HCT116 (cell line): ENCODE measurements at regions not wholly inside any gene's neighbourhood (a gene's known extent, or its start where the extent isn't known, plus 50 kb on each side); places are given as distances from the start of the nearest gene placed in this dataset.
A peak's percentile ranks its signal among the peaks of the same experiment; 100 is the strongest.

Source experiments
- ATAC-seq: fragments of 200-7000 bp; cut with Tn5 transposase; 2 replicates; pipeline ENCODE4 v1.9.1; 2020; ENCODE audit warnings: mild to moderate bottlenecking, moderate library complexity
- BruUV-seq: library from RNA; stranded (reverse); fragments of 400-500 nt; replicated peaks from 2 replicates; lab custom pipeline; 2021; lab: Mats Ljungman, UMichigan
- CTCF ChIA-PET: fragments of 300-600 bp; sonication (Branson Sonifier 250); formaldehyde crosslinking; loops from one replicate; lab custom pipeline; 2021; ENCODE audit warnings: antibody characterized with exemption; lab: Charles Lee
- POLR2A ChIA-PET: fragments of 300-600, 350-600 bp; sonication (Branson Sonifier 250); formaldehyde crosslinking; loops from one replicate; lab custom pipeline; 2021; ENCODE audit warnings: antibody characterized with exemption; lab: Charles Lee
- RAD21 ChIA-PET, 2 experiments: fragments of 300-600 bp; sonication (Branson Sonifier 250); formaldehyde crosslinking; loops; one replicate each; lab custom pipeline; 2023; ENCODE audit warnings: low total read pairs in 2 of 2; ENCODE audit not compliant: uncharacterized antibody in 2 of 2, unreplicated experiment in 2 of 2, low non-redundant PET in 1 of 2; lab: Charles Lee
- DNase-seq: peaks from one replicate; pipeline ENCODE4 v3.0.0-alpha.2; 2010; ENCODE audit warnings: low read depth, low spot score
- H2AFZ ChIP-seq: fragments of 200-600 bp; shearing (Covaris generic), sonication (generic); 2 replicates; pipeline ENCODE4 v1.6.1; 2017; ENCODE audit warnings: low read depth, mixed run types, mixed read lengths, antibody characterized with exemption, low read length; ENCODE audit not compliant: poor library complexity, severe bottlenecking
- H3K27ac ChIP-seq: 2 replicates; pipeline ENCODE4 v1.5.1; 2012; ENCODE audit warnings: low read depth, low read length
- H3K27me3 ChIP-seq: fragments of 200-600 bp; sonication (generic); 2 replicates; pipeline ENCODE4 v1.6.1; 2016; ENCODE audit warnings: mixed run types, low read length, mixed read lengths; ENCODE audit not compliant: insufficient read depth
- H3K36me3 ChIP-seq, 2 experiments: fragments of 200-500 bp in 1 of 2; fragments of 200-600 bp in 1 of 2; sonication (Bioruptor generic) in 1 of 2; sonication (generic) in 1 of 2; 2 replicates each; pipeline versions ENCODE4 v1.5.1 to v1.6.1; 2014 to 2016; ENCODE audit warnings: low read length in 2 of 2, inconsistent platforms in 1 of 2, mixed read lengths in 1 of 2, mixed run types in 1 of 2; ENCODE audit not compliant: insufficient read depth in 2 of 2, control insufficient read depth in 1 of 2
- H3K4me1 ChIP-seq, 2 experiments: fragments of 200-600 bp in 1 of 2; sonication (generic) in 1 of 2; 2 replicates each; pipeline versions ENCODE4 v1.5.1 to v1.6.1; 2012 to 2017; ENCODE audit warnings: low read length in 2 of 2, inconsistent platforms in 1 of 2, mild to moderate bottlenecking in 1 of 2, mixed read lengths in 1 of 2, mixed run types in 1 of 2, moderate library complexity in 1 of 2; ENCODE audit not compliant: insufficient read depth in 2 of 2, control insufficient read depth in 1 of 2
- H3K4me2 ChIP-seq: fragments of 200-600 bp; sonication (generic); 2 replicates; pipeline ENCODE4 v1.6.1; 2017; ENCODE audit warnings: mixed run types, low read length, mixed read lengths
- H3K4me3 ChIP-seq, 2 experiments: fragments of 200-600 bp in 1 of 2; sonication (generic) in 1 of 2; replicated peaks in 1 of 2; 2 replicates each; pipeline ENCODE4 v1.5.1; 2011 to 2016; ENCODE audit warnings: low read length in 2 of 2, control low read depth in 1 of 2, low read depth in 1 of 2, mild to moderate bottlenecking in 1 of 2, mixed read lengths in 1 of 2, mixed run types in 1 of 2
- H3K79me2 ChIP-seq: fragments of 200-600 bp; sonication (generic); 2 replicates; pipeline ENCODE4 v1.6.1; 2017; ENCODE audit warnings: mild to moderate bottlenecking, mixed run types, low read length, moderate library complexity, mixed read lengths; ENCODE audit not compliant: insufficient read depth
- H3K9ac ChIP-seq: fragments of 200-600 bp; sonication (generic); 2 replicates; pipeline ENCODE4 v1.6.1; 2016; ENCODE audit warnings: low read length, mixed read lengths
- H3K9me2 ChIP-seq: fragments of 200-600 bp; sonication (generic), shearing (Covaris generic); 2 replicates; pipeline ENCODE4 v1.6.1; 2017; ENCODE audit warnings: mixed run types, mild to moderate bottlenecking, moderate library complexity; ENCODE audit not compliant: insufficient read depth
- H3K9me3 ChIP-seq, 2 experiments: fragments of 200-500 bp in 1 of 2; fragments of 200-600 bp in 1 of 2; sonication (Bioruptor generic) in 1 of 2; sonication (generic) in 1 of 2; 2 replicates each; pipeline ENCODE4 v1.6.1; 2014 to 2017; ENCODE audit warnings: low read length in 2 of 2, mixed read lengths in 2 of 2, inconsistent platforms in 1 of 2, low read depth in 1 of 2, mild to moderate bottlenecking in 1 of 2, mixed run types in 1 of 2, moderate library complexity in 1 of 2; ENCODE audit not compliant: control insufficient read depth in 1 of 2, insufficient read depth in 1 of 2
- H4K20me1 ChIP-seq: fragments of 200-600 bp; sonication (generic), shearing (Covaris generic); 2 replicates; pipeline ENCODE4 v1.6.1; 2017; ENCODE audit warnings: mixed run types, mild to moderate bottlenecking, moderate library complexity; ENCODE audit not compliant: insufficient read depth
- ELF1 ChIP-seq: IDR thresholded peaks from 2 replicates; pipeline ENCODE4 v1.6.1; 2012; ENCODE audit warnings: low read depth, borderline replicate concordance
- JUND ChIP-seq: IDR thresholded peaks from 2 replicates; pipeline ENCODE4 v1.6.1; 2012
- POLR2AphosphoS5 ChIP-seq: IDR thresholded peaks from 2 replicates; pipeline ENCODE4 v1.6.1; 2011; ENCODE audit warnings: mild to moderate bottlenecking, low read depth, low read length, moderate library complexity
- intact Hi-C: fragments of 100-400 bp; cut with micrococcal nuclease; formaldehyde crosslinking; loops from 2 replicates; pipeline ENCODE4 v1.10.0; 2022
- TF ChIP-seq, protein P1 (sequence below): IDR thresholded peaks from 2 replicates; pipeline ENCODE4 v1.6.1; 2012; ENCODE audit warnings: low read depth

DNA sequence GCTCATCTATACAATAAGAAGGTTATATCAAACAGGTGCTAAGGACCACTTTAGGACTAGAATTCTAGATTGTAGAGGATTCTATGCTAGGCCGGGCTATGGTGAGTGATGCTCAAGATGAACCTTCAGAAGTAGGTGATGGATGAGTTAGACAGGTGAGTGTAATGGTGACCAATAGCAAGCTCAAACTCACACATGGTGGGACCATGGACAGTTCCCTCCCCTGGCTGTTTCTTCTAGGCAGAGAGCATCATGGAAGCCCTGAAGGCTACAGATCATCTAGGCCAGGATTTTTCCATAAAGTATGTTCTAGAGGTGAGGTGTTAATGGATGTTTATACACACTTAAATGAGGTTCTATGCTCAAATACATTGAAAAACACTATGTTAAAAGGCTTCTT lies 162.2 kb upstream of the WDR11 start:
- no TSS peak for BruUV-seq
- CTCF ChIA-PET, result no interaction called here

DNA sequence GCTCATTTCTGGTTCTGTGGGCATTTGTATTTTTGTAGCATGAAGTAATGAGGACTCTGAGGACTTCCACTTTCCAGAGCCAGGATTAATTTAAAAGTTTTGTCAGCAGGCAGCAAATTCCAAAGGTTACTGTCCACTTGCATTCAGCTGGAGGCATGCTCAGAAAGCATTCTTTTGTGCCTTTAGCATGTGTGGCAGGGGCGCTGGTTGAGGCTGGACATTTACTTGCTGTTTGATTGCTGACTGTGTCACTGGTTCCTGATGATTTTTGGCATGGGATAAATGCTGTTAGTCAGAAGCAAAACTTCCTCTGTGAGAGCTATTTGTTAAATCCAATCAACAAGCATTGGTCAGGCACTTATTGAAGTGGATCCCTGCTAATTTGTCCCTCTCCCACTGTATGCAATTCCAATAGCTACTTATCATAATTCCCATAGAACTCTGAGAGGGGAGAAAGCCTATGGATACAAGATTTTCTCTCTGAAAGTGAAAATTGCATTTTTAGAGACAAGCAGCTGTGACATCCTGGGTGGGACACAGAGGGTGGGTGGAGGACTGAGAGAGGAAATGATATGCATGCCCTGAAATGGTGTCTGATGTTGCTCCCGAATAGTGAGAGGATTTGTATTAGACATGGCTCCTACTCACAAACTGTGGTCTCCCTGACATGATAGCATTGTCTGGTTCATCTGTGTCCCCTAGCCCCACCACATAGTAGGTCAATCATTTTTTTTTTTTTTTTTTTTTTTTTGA lies 161.2 kb upstream of the WDR11 start:
- Histone ChIP-seq H3K9ac (no peak overlapping the region), H3K79me2 (no peaks in the 10 kb centered on the region), H2AFZ (no peak overlapping the region), H3K27me3 (peaks cover 5% of the 10 kb centered on the region; the same call in 1 of the 2 replicates), H4K20me1 (no peaks in the 10 kb centered on the region), H3K36me3 (no peaks in the 10 kb centered on the region), H3K9me3 (no peaks in the 10 kb centered on the region), H3K27ac (no peak overlapping the region), H3K4me2 (no peak overlapping the region), H3K4me3 (no peak overlapping the region), H3K9me2 (no peaks in the 10 kb centered on the region), H3K4me1 (no peaks in the 10 kb centered on the region)
- ChIA-PET POLR2A (no interaction called here), RAD21 (no interaction called here), CTCF (no interaction called here)
- ATAC-seq (no peak), DNase-seq (no peak)
- BruUV-seq, result no TSS peak
- intact Hi-C loops, result no loop called here
- TF ChIP-seq ELF1, result no peak
- TF ChIP-seq POLR2AphosphoS5, result no peak

More for the DNA sequence above, 162.2 kb upstream of the WDR11 start:
- H3K4me1 ChIP-seq, result no peaks in the 10 kb centered on the region
- POLR2A ChIA-PET, result no interaction called here
- DNase-seq (no peak), ATAC-seq (no peak)
- no peak overlapping the region for H3K9ac ChIP-seq
- no peaks in the 10 kb centered on the region for H3K9me3 ChIP-seq
- H3K27me3 ChIP-seq, result peaks cover 8% of the 10 kb centered on the region; the same call in 1 of the 2 replicates
- H4K20me1 ChIP-seq, result no peaks in the 10 kb centered on the region
- no peak for TF ChIP-seq JUND
- TF ChIP-seq, protein P1, sequence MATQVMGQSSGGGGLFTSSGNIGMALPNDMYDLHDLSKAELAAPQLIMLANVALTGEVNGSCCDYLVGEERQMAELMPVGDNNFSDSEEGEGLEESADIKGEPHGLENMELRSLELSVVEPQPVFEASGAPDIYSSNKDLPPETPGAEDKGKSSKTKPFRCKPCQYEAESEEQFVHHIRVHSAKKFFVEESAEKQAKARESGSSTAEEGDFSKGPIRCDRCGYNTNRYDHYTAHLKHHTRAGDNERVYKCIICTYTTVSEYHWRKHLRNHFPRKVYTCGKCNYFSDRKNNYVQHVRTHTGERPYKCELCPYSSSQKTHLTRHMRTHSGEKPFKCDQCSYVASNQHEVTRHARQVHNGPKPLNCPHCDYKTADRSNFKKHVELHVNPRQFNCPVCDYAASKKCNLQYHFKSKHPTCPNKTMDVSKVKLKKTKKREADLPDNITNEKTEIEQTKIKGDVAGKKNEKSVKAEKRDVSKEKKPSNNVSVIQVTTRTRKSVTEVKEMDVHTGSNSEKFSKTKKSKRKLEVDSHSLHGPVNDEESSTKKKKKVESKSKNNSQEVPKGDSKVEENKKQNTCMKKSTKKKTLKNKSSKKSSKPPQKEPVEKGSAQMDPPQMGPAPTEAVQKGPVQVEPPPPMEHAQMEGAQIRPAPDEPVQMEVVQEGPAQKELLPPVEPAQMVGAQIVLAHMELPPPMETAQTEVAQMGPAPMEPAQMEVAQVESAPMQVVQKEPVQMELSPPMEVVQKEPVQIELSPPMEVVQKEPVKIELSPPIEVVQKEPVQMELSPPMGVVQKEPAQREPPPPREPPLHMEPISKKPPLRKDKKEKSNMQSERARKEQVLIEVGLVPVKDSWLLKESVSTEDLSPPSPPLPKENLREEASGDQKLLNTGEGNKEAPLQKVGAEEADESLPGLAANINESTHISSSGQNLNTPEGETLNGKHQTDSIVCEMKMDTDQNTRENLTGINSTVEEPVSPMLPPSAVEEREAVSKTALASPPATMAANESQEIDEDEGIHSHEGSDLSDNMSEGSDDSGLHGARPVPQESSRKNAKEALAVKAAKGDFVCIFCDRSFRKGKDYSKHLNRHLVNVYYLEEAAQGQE, result peak; percentile 55
- H3K4me3 ChIP-seq, result no peak overlapping the region
- H3K4me2 ChIP-seq, result no peak overlapping the region
- H3K36me3 ChIP-seq, result no peaks in the 10 kb centered on the region
- H2AFZ ChIP-seq, result no peak overlapping the region
- no peaks in the 10 kb centered on the region for H3K9me2 ChIP-seq
- RAD21 ChIA-PET, result no interaction called here
- H3K27ac ChIP-seq, result no peak overlapping the region
- no peaks in the 10 kb centered on the region for H3K79me2 ChIP-seq
- intact Hi-C loops, result no loop called here
